GM21423 (cell line): ENCODE measurements at regions not wholly inside any gene's neighbourhood (a gene's known extent, or its start where the extent isn't known, plus 50 kb on each side); places are given as distances from the start of the nearest gene placed in this dataset.
"Not testable (repeated sequence)": the region's sequence is repeated elsewhere in the genome, so short reads cannot be mapped to it uniquely, and the experiment has no call there.

Experiments used
- ATAC-seq: cut with Tn5 transposase; IDR thresholded peaks from one replicate; pipeline ENCODE4 v1.9.1; 2021; ENCODE audit warnings: mild to moderate bottlenecking, moderate library complexity; ENCODE audit not compliant: unreplicated experiment

DNA sequence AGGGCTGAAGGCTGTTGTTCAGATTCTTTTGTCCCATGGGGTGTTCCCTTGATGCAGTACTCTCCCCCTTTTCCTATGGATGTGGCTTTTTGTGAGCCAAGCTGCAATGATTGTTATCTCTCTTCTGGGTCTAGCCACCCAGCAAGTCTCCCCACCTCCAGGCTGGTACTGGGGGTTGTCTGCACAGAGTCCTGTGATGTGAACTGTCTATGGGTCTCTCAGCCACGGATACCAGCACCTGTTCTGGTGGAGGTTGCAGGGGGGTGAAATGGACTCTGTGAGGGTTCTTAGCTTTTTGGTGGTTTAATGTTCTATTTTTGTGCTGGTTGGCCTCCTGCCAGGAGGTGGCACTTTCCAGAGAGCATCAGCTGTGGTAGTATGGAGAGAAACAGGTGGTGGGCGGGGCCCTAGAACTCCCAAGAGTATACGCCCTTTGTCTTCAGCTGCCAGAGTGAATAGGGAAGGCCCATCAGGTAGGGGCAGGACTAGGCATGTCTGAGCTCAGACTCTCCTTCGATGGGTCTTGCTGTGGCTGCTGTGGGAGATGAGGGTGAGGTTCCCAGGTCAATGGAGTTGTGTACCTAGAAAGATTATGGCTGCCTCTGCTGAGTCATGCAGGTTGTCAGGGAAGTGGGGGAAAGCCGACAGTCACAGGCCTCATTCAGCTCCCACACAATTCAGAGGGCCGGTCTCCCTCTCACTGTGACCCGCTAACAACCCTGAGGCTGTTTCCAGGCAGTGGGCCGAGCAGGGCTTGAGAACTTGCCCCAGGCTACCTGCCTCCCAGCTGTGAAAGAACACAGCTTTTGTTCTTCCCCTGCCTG is 87.4 kb downstream of the DLEU7 start:
- ATAC-seq: not testable (repeated sequence)

DNA sequence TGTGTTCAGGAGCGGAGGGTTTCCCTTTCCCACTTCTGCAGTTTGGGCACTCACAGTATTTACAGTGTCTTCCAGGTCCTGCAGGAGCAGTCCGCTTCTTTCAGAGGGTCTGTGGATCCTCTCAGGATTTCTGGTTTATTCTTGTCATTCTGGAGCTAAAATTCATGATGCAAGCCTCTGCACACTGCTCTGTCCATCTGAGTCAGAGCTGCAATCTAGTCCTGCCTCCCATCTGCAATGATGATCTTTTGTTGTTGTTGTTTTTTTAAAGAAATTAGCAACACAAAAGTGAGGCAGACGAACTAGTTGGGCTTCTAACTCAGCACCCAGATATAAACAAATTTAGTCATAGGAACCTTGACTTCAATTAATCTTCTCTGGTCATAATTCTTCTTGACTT is 86.5 kb downstream of the DLEU7 start:
- ATAC-seq: no peak

DNA sequence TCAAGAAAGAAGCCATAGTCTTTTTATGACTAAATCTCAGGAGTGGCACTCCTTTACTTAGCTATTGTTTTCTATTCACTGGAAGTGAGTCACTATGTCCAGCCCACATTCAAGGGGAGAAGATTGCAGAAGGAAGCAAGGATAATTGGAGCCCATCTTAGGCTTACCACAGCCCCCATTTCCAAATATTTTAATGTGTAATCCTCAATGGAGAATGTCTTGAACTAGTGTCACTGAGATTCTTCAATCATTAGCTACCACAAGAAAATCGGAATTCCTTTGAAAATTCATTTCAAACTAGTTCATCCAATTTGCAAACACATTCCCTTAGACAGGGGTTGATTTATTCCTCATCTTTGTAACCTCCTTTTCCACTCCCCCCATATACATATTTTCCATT is 84.7 kb downstream of the DLEU7 start:
- no peak for ATAC-seq

DNA sequence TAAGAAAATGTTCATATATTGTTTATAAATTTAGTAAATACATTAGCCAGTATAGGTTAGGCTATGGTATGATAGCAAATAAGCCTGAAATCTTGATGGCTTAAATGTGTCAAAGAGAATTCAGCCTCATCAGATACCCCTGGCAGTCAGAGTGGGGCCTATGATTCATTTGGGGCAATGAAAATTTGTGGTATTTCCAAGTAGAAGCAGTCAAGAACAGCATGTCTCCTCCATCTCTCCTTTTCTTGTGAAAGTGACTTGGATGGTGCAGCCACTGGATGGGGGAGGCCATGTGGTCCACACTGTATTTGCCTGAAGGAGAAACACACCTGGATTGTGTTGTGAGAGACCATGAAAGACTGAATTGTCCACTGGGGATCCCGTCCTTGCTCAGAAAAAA is 82.7 kb downstream of the DLEU7 start:
- no peak for ATAC-seq

DNA sequence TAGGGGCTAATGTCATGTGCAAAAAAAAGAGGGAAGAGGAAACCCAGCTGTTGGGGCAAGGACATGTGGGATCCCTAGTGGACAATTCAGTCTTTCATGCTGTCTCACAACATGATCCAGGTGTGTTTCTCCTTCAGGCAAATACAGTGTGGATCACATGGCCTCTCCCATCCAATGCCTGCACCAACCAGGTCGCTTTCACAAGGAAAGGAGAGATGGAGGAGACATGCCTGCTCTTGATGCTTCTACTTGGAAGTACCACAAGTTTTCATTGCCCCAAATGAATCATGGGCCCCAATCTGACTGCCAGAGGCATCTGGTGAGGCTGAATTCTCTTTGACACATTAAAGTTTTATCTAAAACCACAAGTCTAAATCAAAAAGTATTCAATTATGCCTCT is 82.1 kb downstream of the DLEU7 start:
- ATAC-seq: no peak

DNA sequence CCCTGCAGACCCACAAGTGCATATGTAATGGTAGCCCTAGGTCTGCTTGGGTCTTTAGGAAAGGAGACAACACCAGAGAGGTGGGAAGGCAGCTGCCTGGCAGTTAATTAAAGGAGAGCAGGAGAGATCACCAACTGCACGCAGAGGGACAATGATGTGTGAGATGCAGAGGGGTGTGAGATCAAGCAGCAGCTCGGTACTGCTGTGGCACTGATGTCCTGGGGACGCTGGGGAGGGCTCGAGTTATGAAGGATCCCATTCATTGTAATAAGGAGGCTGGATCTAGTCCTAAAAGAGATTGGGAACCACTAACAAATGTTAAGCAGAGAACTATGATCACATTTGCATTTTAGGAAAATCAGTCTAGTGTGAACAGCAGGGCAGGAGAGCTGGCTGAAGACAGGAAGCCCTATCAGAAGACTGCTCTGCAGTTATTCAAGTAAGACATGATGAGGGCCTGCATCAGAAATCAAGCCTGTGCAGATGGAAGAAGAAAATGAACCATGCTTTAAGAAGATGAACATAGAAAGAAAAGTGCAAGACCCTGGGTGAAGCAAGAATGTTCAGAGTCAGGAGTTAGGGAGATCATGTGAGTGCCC is 80.4 kb downstream of the DLEU7 start:
- ATAC-seq: no peak

GRCh38 chr13:50766013-50766412 is 77.5 kb downstream of the DLEU7 start:
- no peak for ATAC-seq

DNA sequence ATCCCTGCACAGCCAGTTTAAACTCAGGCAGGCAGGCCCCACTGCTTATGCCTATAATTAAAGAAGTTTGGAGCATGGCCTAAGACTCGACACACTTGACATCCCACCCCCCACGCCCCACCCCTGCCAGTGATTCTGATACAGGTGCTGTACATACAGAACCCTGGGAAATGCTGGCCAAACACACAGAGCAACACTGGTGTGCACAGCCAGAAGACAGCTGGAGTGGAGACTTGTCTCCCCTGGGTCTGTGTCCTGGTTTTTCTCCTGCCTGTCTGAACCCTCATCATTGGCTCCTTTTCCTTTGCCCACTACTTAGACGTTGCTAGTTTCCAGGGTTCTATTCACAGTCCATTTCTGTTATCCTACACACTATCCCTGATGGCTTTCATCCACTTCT is 76.8 kb downstream of the DLEU7 start:
- ATAC-seq: no peak

DNA sequence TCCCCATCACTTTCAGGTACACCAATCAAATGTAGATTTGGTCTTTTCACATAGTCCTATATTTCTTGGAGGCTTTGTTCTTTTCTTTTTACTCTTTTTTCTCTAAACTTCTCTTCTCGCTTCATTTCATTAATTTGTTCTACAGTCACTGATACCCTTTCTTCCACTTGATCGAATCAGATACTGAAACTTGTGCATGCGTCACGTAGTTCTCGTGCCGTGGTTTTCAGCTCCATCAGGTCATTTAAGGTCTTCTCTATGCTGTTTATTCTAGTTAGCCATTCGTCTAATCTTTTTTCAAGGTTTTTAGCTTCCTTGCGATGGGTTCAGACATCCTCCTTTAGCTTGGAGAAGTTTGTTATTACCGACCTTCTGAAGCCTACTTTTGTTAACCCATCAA is 70.6 kb downstream of the DLEU7 start:
- ATAC-seq: not testable (repeated sequence)
